ENCODE measurements at regions not wholly inside any gene's neighbourhood (a gene's known extent, or its start where the extent isn't known, plus 50 kb on each side); places are given as distances from the start of the nearest gene placed in this dataset.

DNA sequence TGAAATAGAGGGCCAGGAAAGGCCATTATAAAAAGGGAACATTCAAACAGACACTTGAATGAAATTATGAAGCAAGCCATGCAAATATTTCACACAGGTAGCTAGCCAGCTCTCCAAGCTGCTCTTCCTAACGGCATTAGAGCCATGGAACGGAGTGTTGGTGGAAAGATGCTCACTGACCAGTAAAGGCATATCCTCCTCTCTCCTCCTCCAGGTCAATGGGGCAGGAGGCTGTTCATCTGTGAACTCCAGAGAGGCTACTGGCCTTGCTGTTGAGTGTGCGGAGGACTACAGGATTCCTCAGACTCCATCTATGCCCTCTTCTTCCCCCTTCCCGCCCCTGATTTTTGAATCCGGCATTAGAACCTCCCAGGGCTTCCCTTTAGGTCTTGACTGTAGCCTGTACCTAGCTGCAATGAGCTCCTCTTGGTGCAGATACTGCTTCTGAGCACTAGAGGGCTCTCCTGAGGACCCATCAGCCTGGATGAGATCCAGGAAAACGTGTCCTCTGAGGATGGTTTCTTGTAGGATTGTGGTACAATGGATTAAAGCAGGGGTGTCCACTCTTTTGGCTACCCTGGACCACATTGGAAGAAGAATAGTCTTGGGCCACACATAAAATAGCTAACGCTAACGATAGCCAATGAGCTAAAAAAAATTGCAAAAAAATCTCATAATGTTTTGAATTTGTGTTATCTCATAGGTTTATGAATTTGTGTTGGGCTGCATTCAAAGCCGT lies 162.2 kb downstream of the SREK1 start:
- peak in 41 of 56 donors; percentile 2 to 72 (median 15) for DNase-seq

DNA sequence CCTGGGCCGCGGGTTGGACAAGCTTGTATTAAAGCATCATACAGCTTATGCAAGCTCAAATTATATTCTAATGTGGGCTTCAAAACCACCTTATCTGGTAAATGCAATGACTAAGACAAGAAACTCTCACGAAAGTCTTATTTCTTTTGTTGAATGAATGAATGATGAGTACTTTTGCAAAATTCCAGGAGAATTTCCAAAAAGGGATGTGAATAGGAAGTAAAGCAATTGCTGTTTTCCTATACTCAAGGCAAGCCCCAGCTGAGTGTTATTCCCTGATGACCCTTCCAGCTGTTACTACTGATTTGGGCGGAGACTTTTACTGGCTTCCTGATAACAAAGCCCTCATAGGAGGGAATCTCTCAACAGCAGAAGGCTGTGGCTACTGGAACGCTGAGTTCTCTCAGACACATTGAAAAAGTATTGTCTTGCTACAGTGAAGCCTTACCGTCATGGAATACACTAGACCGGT lies 162.8 kb downstream of the SREK1 start:
- no peak for DNase-seq

DNA sequence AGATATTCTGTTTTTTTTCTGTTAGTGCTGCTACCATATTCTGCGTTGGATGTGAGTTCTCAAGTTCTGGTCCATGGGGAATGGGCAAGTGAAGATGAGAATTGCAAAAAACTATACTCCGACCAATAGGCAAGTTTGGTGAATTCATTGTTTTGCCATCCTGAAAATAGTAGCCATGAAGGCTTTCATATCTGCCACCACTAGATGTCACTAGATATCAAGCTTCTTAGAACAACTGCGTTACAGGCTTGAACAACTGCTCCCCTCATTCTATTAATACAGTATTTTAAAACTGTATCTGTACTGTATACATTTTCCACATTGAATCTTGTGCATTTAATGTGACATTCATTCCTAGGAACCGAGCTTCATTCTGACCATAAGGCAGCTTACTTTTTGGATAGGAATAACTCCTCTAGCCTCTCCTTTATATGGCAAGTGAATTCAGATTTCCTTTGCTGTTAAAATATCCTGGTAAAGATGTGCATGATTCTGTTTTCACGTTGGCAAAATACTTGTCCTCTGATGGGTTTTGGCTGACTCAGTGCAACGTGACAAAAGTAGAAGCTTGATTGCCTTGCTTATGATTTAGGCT lies 163.6 kb downstream of the SREK1 start:
- DNase-seq, result peak in 4 of 56 donors; percentile 4 to 80 (median 15)

DNA sequence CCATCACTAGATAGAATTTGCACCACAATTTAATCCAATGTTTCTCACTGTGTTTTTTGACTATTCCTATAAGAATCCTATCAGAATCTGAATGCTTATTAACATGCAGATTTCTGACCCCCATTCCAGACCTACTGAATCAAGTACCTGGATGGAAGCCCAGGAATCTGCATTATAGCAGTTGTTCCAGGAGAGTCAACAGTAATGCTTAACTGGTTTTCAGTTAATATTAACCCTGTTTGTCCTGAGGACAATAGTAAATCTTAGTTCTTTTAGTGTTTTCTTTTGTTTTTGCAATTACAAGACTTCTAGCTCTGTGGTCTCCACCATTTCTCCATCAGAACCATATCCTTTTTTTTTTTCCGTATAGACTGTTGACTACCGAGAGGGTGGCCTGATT lies 168.2 kb downstream of the SREK1 start:
- no peak for DNase-seq

DNA sequence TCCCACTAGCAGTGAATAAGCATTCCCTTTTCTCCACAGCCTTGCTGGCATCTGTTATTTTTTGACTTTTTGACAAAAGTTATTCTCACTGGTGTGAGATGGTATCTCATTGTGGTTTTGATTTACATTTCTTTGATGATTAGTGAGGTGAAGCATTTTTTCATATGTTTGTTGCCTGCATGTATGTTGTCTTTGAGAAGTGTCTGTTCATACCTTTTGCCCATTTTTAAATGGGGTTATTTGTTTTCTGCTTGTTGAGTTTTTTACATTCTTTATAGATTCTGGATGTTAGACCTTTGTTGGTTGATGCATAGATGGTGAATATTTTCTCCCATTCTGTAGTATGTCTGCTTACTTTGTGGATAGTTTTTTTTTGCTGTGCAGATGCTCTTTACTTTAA lies 171.7 kb downstream of the SREK1 start:
- DNase-seq, result no peak

DNA sequence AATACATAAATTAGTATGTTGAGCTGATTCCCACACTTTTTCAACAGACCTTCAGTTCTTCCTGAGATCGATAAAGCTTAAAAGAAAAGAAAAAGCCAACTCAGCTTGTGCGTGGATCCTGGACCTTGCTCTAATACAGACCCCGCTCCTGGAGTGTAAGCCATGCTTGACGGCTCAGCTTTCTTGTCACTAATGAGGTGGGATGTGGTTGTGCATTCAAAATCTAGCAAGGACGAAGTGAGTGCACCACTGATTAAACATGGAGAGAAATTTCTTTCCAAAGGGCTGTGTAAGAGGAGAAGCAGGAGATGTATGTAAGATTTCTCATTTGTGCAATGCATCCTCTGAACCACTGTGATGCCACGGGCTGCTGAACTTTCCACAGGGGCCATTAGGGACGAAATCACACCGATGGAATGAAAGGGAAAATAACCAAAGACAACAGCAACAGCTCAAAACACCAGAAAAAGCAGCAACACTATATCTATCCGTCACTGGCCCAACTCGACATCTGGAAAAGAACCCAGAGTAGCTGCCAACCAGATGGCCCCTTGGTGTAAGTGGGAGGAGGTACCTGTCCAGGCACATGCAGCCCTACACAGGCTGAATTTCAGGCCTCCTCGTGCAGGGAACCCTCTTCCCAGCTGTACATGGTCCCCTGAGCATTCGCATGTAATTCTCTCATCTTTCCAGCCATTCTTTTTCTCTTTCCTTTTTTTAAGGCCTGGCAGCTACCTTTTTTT lies 178.9 kb downstream of the SREK1 start:
- DNase-seq, result no peak

DNA sequence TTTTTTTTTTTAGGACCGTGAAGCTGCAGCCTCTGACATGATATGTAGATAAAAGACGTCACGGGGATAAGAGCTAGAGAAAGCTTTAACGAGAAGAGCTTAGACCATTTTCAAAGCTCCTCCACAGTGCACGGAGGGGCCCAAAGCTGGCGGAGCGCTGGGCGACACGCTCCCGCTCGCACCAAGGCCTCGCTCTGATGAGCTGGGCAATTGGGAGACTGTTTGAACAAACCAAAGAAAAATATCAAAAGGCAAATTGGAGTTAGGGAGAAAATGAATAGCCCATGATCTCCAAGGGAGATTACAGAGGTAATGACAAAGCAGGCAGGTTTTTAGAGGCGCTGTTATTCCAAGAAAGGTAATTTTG lies 179.4 kb downstream of the SREK1 start:
- DNase-seq, result no peak

DNA sequence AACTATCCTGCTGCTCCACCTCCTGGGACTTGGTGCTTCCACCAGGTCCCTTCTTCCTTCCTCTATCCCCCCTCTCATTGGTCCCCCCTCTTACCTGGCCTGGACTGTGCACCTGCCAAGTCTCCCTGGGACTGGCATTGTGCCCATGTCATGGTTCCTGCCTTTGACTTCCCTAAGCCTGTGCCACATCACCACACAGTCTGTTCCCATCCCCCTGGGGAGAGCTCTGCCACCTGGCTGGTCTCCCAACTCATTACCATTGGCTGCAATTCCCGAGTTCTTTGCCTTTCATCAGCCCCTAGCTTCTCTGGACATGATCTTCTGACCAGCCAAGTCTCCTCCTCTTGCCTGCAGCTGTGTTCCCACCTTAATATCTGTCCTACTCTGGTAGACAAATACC lies 180.3 kb downstream of the SREK1 start:
- DNase-seq, result peak in 12 of 56 donors; percentile 1 to 21 (median 5)

DNA sequence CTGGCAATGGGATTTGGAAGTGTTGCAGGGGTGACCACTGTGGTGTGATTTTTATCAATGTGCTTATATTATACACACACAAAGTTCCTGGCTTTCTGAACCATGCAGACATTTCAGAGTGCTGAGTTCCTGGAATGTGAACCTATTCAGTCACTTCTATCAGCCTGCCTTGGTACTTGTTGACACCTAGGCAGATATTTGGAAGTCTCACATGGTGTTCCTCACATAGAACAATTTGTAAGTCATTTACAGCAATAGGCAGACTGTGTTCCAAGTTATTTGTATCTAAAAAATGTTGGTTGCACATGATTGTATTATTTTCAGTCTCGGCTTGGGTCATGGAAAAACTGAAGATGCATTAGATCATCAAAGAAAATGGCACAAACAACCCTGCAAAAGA lies 182.2 kb downstream of the SREK1 start:
- no peak for DNase-seq

DNA sequence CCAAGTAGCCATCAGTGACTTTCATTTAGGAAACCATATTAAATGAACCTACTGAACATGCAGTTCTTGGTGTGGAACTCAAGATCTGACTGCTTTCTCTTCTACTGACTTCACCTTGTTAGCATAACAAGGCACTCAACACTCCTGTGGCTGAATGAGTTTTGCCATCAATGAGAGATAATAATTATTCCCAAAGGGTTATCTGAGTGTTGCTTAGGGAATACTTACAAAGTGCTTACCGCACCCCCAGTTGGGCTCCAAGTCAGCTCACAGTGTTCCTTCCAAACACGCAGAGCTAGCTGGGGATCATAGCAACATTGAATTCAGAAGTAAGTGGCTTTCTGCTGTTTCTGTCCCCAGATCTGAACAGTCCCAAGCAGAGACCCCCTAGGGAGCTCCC lies 182.9 kb downstream of the SREK1 start:
- DNase-seq, result no peak

DNA sequence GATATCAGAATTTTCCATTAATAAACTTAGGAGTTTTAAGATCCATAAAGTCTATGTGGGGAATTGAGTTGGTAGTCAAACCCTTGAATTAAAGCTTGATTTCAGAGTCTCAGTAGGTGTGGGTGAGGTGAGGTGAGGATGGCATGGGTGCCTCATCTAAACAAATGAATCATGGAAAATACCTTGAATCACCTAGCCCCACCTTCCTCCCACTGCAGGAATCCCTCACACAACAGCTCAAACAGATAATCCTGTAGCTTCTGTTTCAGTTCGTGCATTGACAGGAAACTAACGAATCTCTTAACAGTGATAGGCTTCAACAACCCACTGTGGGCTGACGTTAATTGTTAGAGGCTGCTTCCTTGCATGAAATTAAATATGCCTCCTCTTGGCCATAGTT lies 185.0 kb downstream of the SREK1 start:
- DNase-seq, result no peak

DNA sequence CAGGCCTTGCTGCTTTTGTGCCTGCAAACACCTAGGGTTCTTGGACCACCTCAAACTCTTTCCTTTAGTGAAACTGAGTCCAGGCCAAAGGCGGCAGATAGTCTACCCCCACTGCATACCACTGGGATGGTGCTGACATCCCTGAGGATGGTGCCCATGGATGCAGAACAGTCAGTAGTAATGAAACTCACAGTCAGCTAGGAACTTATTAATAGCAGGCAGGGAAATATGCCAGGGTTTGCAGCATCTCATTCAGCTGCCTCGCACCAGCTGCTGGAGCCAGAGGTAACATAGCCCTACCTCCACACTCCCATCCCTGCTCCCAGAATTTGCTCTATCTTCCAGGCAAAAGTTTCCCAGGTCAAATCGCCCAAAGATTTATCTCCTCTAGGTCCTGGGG lies 189.1 kb downstream of the SREK1 start:
- peak in 4 of 56 donors; percentile 0 to 34 (median 14) for DNase-seq

DNA sequence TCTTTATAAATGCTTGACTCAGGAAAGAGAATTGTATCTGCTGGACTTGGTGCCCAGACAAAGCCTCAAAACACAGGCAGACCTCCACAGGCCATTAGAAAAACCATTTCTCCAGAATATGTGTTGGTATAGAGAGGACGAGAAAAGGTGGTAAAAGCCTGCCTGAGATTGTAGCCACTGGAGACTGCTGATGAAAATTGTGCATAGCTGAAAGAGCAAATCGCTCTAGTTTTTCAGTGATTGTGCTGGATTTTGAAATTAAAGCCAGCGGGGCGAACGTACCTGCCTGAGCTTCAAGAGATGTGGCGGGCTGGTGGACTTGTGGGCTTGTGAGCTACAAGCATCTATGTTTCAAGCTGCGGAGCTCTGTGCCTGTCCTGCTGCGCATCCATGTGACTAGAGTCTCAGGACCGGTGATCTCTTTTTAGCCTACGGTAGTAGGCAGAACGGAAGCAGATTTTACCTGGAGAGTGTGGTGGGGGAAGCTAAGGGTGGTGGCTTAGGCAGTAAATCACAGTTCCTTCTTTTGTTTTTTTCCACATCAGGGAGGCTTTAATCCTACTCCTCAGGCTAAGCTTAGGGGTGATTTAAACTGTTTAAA lies 193.6 kb downstream of the SREK1 start:
- no peak for DNase-seq

DNA sequence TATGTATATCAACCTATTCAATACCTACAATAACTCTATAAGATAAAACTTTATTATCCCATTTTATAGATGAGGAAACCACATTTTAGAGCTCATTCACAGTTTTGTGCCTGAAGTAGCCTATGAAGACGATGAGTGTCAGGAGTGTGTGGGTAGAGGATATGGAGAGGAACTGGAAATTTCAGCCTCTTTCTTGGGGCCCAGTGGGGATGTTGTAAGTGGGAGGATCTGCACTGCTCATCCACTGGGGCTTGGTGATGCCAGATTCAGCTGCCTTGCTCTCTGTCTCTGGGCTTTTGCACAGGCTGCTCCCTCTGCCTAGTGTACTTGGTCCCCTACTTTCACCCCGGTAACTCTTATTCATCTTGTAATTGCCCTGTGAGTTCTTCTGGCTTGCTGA lies 194.7 kb downstream of the SREK1 start:
- no peak for DNase-seq

DNA sequence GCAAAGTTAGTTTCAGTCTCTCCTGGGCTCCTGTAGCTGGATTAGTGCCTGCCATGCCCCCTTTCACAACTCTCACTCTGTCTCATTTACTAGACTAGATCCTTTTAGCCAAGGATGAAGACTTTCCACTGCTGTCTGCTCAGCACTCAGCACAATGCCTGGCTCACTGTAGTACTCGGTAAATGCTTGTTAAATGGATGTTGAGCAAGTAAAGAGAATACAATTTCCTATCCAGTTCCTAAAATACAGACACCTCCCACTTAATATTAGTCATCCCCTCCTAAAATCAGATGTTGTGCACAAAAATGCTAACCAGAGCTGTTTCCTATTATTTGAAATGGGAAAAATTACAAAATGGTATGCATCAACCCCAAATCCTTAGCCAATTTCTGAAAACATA lies 195.8 kb downstream of the SREK1 start:
- DNase-seq, result peak in 2 of 56 donors; percentile 2 to 3

DNA sequence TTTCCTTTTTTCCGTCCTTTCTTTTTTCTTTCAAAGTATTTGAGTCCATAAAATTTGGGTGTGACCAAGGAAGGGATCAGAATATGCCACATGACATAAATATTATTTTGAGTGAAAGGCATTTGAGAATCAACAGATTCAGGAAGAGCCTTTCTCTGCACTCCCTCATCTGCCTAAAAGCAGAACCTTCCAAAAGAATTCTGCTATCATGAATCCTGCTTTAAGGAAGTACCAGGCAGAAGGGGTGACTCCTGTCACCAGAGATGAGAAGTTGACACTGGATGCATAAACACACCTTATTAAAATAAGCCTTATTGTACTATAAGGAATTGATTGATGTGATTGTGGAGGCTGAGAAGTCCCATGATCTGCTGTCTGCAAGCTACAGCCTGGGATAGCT lies 196.7 kb downstream of the SREK1 start:
- DNase-seq, result no peak

DNA sequence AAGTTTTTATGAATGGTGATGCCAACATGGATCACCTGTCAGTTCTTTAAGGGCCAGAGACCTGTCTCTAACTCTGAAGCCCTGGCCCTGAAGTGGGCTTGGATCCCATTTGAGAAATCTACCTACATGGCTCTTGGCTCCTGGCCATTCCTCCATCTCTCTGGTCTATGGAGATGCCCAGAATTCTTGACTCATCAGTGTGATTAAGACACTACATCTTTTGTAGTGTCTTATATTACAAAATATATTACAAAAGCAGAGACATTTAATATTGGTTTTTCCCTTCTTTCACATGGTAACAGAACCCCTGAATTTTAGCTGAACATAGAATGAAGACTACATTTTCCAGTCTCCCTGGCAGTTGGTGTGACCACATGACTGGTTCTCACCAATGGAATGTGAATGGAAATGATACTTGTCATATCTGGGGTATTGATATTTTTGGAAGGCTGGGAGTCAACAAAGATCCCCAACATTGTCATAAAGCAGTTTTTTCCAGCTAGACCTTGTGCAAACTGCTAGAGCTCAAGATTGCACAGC lies 198.3 kb downstream of the SREK1 start:
- DNase-seq, result no peak

DNA sequence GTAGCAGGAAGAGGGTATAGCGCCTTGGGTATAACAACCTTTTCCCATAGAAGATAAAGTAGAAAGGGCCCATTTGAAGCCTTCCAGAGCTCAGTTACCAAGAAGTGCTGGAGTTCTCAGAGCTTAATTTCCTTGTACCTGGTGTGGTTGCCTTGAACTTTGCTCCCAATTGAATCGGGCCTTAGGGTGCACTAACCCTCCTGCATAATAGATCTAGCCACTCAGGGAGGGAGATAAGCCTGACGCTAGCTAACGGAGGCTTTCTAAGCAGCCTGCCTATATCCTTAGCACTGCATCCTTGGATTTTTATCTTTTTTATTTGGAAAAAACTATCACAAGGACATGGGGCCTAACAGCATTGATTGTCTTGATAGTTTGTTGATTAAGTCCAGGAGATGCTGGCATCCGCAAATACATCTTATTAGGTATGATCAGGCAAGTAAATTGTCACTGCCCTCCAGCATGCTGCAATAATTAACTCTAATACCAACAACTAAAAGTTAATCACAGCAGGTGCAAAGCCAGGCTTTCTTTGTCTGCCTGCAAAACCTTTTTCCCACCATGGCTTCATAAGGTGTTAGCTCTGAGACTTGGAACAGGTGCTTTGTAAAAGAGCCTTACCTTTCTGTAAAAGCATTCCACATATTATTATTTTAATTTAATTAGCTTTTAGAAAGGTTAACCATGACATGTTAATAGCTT lies 199.4 kb downstream of the SREK1 start:
- DNase-seq, result no peak

DNA sequence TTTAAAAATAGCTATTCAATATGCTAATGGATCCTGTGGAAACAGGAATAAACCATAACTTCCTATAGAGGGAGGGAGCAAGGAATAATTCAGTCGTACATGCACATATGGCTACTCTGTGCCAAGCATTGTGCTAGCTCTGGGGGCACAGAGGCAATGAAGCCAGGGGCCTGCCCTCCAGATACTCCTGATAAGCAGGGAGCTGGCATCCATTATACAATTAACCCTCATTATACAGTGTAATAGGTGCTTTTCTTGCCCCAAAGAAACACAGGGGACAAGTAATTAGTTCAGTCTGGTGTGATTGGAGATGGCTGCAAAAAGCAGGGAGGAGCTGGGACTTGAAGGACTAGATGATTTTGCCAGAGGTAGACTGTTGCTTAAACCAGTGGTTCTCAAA lies 200.4 kb downstream of the SREK1 start:
- no peak for DNase-seq

DNA sequence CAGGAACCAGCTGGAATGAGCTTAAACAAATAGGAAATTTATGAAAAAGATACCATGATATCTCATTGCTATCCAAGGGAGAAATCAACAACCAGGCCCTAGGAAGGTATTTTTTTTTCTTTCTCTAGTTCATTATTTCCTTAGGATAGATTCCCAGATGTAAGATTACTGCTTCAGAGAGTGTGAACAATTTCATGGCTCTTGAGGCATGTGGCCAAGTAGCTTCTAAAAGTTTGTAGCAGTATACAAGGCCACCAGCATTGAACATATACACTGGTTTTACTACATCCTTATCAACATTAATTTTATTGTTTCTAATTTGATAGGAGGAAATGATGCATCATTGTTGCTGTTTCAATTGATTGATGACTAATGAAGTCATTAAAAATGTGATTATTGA lies 201.2 kb downstream of the SREK1 start:
- no peak for DNase-seq

DNA sequence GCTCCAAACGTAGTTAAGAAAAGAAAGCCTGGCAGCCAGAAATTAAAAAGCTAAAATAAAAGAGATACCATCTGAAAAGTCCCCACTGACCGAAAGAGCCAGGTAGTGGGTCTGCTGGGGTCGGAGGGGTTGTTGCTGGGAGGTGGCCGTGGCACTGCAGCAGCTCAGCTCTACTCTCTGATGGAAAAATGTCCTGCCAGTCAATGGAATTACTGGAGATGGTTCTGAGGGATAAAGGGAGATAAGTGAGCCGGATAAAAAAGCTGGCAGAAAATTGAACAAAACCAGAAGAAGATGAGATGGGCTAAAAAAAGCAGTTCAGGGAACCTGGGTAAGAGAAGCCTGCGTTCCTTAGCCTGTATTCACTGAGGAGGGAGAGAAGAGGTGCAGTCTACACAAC lies 202.8 kb downstream of the SREK1 start:
- no peak for DNase-seq

Measured in amygdala (tissue), 56 donors.